PC-9 (cell line): ENCODE measurements at regions not wholly inside any gene's neighbourhood (a gene's known extent, or its start where the extent isn't known, plus 50 kb on each side); places are given as distances from the start of the nearest gene placed in this dataset.

Experiments
- BruUV-seq: library from RNA; stranded (reverse); fragments of 400-500 nt; replicated peaks from 2 replicates; lab custom pipeline; 2021; lab: Mats Ljungman, UMichigan
- CTCF ChIA-PET: fragments of 300-600 bp; sonication (Branson Sonifier 250); formaldehyde crosslinking; loops from one replicate; lab custom pipeline; 2022; ENCODE audit warnings: antibody characterized with exemption; lab: Charles Lee
- POLR2A ChIA-PET: fragments of 300-600 bp; sonication (Branson Sonifier 250); formaldehyde crosslinking; loops from one replicate; lab custom pipeline; 2022; ENCODE audit warnings: antibody characterized with exemption; ENCODE audit not compliant: unreplicated experiment; lab: Charles Lee
- DNase-seq, 2 experiments: peaks; one replicate each; pipeline versions ENCODE4 v3.0.0 to v3.0.0-alpha.2; 2015 to 2022; ENCODE audit warnings: mixed read lengths in 1 of 2
- H2AFZ ChIP-seq: fragments of 200-600 bp; sonication (generic); 2 replicates; pipeline ENCODE4 v1.8.1; 2017; ENCODE audit warnings: antibody characterized with exemption
- H3F3A ChIP-seq: fragments of 200-600 bp; sonication (generic); 2 replicates; pipeline ENCODE4 v1.8.1; 2017; ENCODE audit warnings: antibody characterized with exemption, mild to moderate bottlenecking, low read depth; ENCODE audit not compliant: insufficient read depth
- H3K27ac ChIP-seq: fragments of 200-600 bp; sonication (generic); 2 replicates; pipeline ENCODE4 v1.6.1; 2016; ENCODE audit warnings: mixed run types
- H3K27me3 ChIP-seq: fragments of 200-600 bp; sonication (generic); 2 replicates; pipeline ENCODE4 v1.6.1; 2016; ENCODE audit warnings: low read depth, mixed run types; ENCODE audit not compliant: insufficient read depth
- H3K36me3 ChIP-seq: fragments of 200-600 bp; sonication (generic); 2 replicates; pipeline ENCODE4 v1.6.1; 2016; ENCODE audit warnings: low read depth, mixed run types
- H3K4me1 ChIP-seq: fragments of 200-600 bp; sonication (generic); replicated peaks from 2 replicates; pipeline ENCODE4 v1.6.1; 2016; ENCODE audit warnings: mixed run types; ENCODE audit not compliant: insufficient read depth
- H3K4me2 ChIP-seq: fragments of 200-600 bp; sonication (generic); 2 replicates; pipeline ENCODE4 v1.6.1; 2017; ENCODE audit warnings: mixed run types
- H3K4me3 ChIP-seq: fragments of 200-600 bp; sonication (generic); 2 replicates; pipeline ENCODE4 v1.6.1; 2016; ENCODE audit warnings: mixed run types
- H3K79me2 ChIP-seq: fragments of 200-600 bp; sonication (generic); 2 replicates; pipeline ENCODE4 v1.6.1; 2017; ENCODE audit warnings: low read depth, mixed run types
- H3K9me2 ChIP-seq: fragments of 200-600 bp; sonication (generic); 2 replicates; pipeline ENCODE4 v1.8.1; 2017; ENCODE audit warnings: mild to moderate bottlenecking; ENCODE audit not compliant: insufficient read depth
- H3K9me3 ChIP-seq: fragments of 200-600 bp; sonication (generic); 2 replicates; pipeline ENCODE4 v1.8.1; 2016; ENCODE audit warnings: low read depth; ENCODE audit not compliant: insufficient read depth
- H4K20me1 ChIP-seq: fragments of 200-600 bp; sonication (generic); 2 replicates; pipeline ENCODE4 v1.8.1; 2017; ENCODE audit not compliant: insufficient read depth
- CTCF ChIP-seq: fragments of 200-600 bp; sonication (generic); conservative IDR thresholded peaks from 2 replicates; pipeline ENCODE4 v1.6.1; 2017; ENCODE audit warnings: mixed run types, antibody characterized with exemption, mild to moderate bottlenecking, moderate library complexity
- EZH2 ChIP-seq: fragments of 200-600 bp; sonication (generic); IDR thresholded peaks from 2 replicates; pipeline ENCODE4 v1.8.0; 2017; ENCODE audit warnings: antibody characterized with exemption, low read depth
- intact Hi-C: fragments of 100-400 bp; cut with micrococcal nuclease; formaldehyde crosslinking; loops from one replicate; pipeline ENCODE4 v1.10.0; 2022; ENCODE audit not compliant: unreplicated experiment

- DNase-seq = no peak
- BruUV-seq = no TSS peak
- CTCF ChIA-PET = no interaction called here
- H3K79me2 ChIP-seq = no peaks in the 10 kb centered on the region
- H4K20me1 ChIP-seq = no peaks in the 10 kb centered on the region
- TF ChIP-seq EZH2 (no peak), CTCF (no peak)
- no peak overlapping the region for H2AFZ ChIP-seq
- POLR2A ChIA-PET = no interaction called here
- H3F3A ChIP-seq = no peaks in the 10 kb centered on the region
- no peak overlapping the region for H3K4me2 ChIP-seq
- no peaks in the 10 kb centered on the region for H3K4me1 ChIP-seq
- H3K27ac ChIP-seq = no peak overlapping the region
- H3K9me2 ChIP-seq = no peaks in the 10 kb centered on the region
- no peaks in the 10 kb centered on the region for H3K27me3 ChIP-seq
- intact Hi-C loops = no loop called here
- no peaks in the 10 kb centered on the region for H3K36me3 ChIP-seq
- H3K4me3 ChIP-seq = no peak overlapping the region
- H3K9me3 ChIP-seq = no peaks in the 10 kb centered on the region
These were observed 154.1 kb upstream of the PPP3CA start for GRCh38 chr4:101501421-101501820.

GRCh38 chr4:101500742-101501141 is 153.4 kb upstream of the PPP3CA start:
- DNase-seq = no peak
- Histone ChIP-seq H3K4me1 (no peaks in the 10 kb centered on the region), H3F3A (no peaks in the 10 kb centered on the region), H3K4me3 (no peak overlapping the region), H3K4me2 (no peak overlapping the region), H3K36me3 (no peaks in the 10 kb centered on the region), H3K9me2 (no peaks in the 10 kb centered on the region), H3K27ac (no peak overlapping the region), H3K9me3 (no peaks in the 10 kb centered on the region), H3K27me3 (no peaks in the 10 kb centered on the region), H3K79me2 (no peaks in the 10 kb centered on the region), H4K20me1 (no peaks in the 10 kb centered on the region), H2AFZ (no peak overlapping the region)
- no TSS peak for BruUV-seq
- TF ChIP-seq EZH2 = no peak
- TF ChIP-seq CTCF = no peak
- ChIA-PET CTCF (no interaction called here), POLR2A (no interaction called here)
- intact Hi-C loops = no loop called here

- Histone ChIP-seq H2AFZ (no peak overlapping the region), H3K4me1 (no peaks in the 10 kb centered on the region), H3K27me3 (no peaks in the 10 kb centered on the region), H3K9me2 (no peaks in the 10 kb centered on the region), H3K79me2 (no peaks in the 10 kb centered on the region), H3K36me3 (no peaks in the 10 kb centered on the region), H3K27ac (no peak overlapping the region), H3K4me3 (no peak overlapping the region), H3F3A (no peaks in the 10 kb centered on the region), H3K9me3 (no peaks in the 10 kb centered on the region), H3K4me2 (no peak overlapping the region), H4K20me1 (no peaks in the 10 kb centered on the region)
- CTCF ChIA-PET = no interaction called here
- no peak for TF ChIP-seq EZH2
- no peak for TF ChIP-seq CTCF
- DNase-seq = no peak
- intact Hi-C loops = no loop called here
- BruUV-seq = no TSS peak
- POLR2A ChIA-PET = no interaction called here
These were observed 127.9 kb upstream of the PPP3CA start for GRCh38 chr4:101475246-101475645.
